K562 (cell line): ENCODE measurements at regions not wholly inside any gene's neighbourhood (a gene's known extent, or its start where the extent isn't known, plus 50 kb on each side); places are given as distances from the start of the nearest gene placed in this dataset.

Experiments used
- ATAC-seq: fragments of 200-7000 bp; cut with Tn5 transposase; 3 replicates; pipeline ENCODE4 v1.9.1; 2020; ENCODE audit warnings: moderate library complexity
- BruUV-seq: library from RNA; stranded (reverse); fragments of 400-500 nt; replicated peaks from 2 replicates; lab custom pipeline; 2021; lab: Mats Ljungman, UMichigan
- CTCF ChIA-PET: fragments of 300-600 bp; formaldehyde crosslinking; extraction: SDS; loops from one replicate; lab custom pipeline; 2021; ENCODE audit warnings: low intra/inter-chr PET ratio; lab: Yijun Ruan, JAX
- POLR2A ChIA-PET: fragments of 300-600, 350-650 bp; sonication (Branson Sonifier 250); formaldehyde crosslinking; extraction: SDS; loops from one replicate; lab custom pipeline; 2021; ENCODE audit warnings: antibody characterized with exemption, inconsistent platforms; lab: Yijun Ruan, JAX
- DNase-seq, 4 experiments: peaks; one replicate each; pipeline versions ENCODE4 v3.0.0 to v3.0.0-alpha.2; 2011 to 2018; ENCODE audit warnings: low spot score in 3 of 4, mixed read lengths in 3 of 4; ENCODE audit errors: extremely low read depth in 1 of 4
- FAIRE-seq: peaks from 2 replicates; lab custom pipeline; 2011; peaks lifted over from hg19 to GRCh38; lab: Jason Lieb, UNC
- H2AFZ ChIP-seq: 2 replicates; pipeline ENCODE4 v1.6.0; 2011; ENCODE audit warnings: low read depth, low read length, control low read depth, inconsistent platforms
- H3K27ac ChIP-seq: fragments of 200-600 bp; 3 replicates; pipeline ENCODE4 v1.8.0; 2011; ENCODE audit warnings: low read depth, mild to moderate bottlenecking, control low read depth, inconsistent platforms, low read length, moderate library complexity, mixed read lengths; ENCODE audit errors: extremely low read depth
- H3K27me3 ChIP-seq, 2 experiments: fragments of 300-600 bp in 1 of 2; 2 replicates in 1 of 2; 3 replicates in 1 of 2; pipeline versions ENCODE4 v1.6.0 to v1.8.0; 2011; ENCODE audit warnings: inconsistent platforms in 2 of 2, low read length in 2 of 2, mild to moderate bottlenecking in 1 of 2, mixed read lengths in 1 of 2, moderate library complexity in 1 of 2; ENCODE audit not compliant: control insufficient read depth in 2 of 2, insufficient read depth in 2 of 2
- H3K36me3 ChIP-seq: fragments of 300-600 bp; 3 replicates; pipeline ENCODE4 v1.8.0; 2011; ENCODE audit warnings: mild to moderate bottlenecking, low read length, inconsistent platforms; ENCODE audit not compliant: control insufficient read depth, insufficient read depth
- H3K4me1 ChIP-seq, 2 experiments: fragments of 200-600 bp in 1 of 2; replicated peaks in 1 of 2; 2 replicates in 1 of 2; 3 replicates in 1 of 2; pipeline versions ENCODE4 v1.5.1 to v1.8.0; 2011; ENCODE audit warnings: inconsistent platforms in 2 of 2, low read length in 2 of 2, mild to moderate bottlenecking in 1 of 2, mixed read lengths in 1 of 2, moderate library complexity in 1 of 2; ENCODE audit not compliant: control insufficient read depth in 2 of 2, insufficient read depth in 2 of 2
- H3K4me2 ChIP-seq: 2 replicates; pipeline ENCODE4 v1.6.1; 2011; ENCODE audit warnings: low read length, control low read depth, inconsistent platforms, mixed read lengths; ENCODE audit not compliant: insufficient read depth
- H3K4me3 ChIP-seq: fragments of 200-600 bp; sonication (generic), shearing (Covaris generic); 2 replicates; pipeline ENCODE4 v1.5.1; 2016; ENCODE audit warnings: control low read depth, inconsistent platforms
- H3K79me2 ChIP-seq: fragments of 200-600 bp; 3 replicates; pipeline ENCODE4 v1.8.0; 2011; ENCODE audit warnings: low read length, inconsistent platforms; ENCODE audit not compliant: control insufficient read depth, insufficient read depth
- H3K9ac ChIP-seq, 2 experiments: 2 replicates each; pipeline versions ENCODE4 v1.6.0 to v1.6.1; 2011; ENCODE audit warnings: low read depth in 2 of 2, low read length in 2 of 2, control low read depth in 1 of 2, inconsistent platforms in 1 of 2, mild to moderate bottlenecking in 1 of 2, mixed read lengths in 1 of 2; ENCODE audit not compliant: insufficient read depth in 1 of 2
- H3K9me1 ChIP-seq: one replicate; pipeline ENCODE4 v1.6.0; 2011; ENCODE audit warnings: inconsistent platforms, mild to moderate bottlenecking, low read length, moderate library complexity; ENCODE audit not compliant: control insufficient read depth, insufficient read depth
- H3K9me3 ChIP-seq: replicated peaks from 2 replicates; pipeline ENCODE4 v1.5.1; 2011; ENCODE audit warnings: low read depth, low read length, inconsistent platforms; ENCODE audit not compliant: control insufficient read depth, insufficient read depth
- H4K20me1 ChIP-seq: replicated peaks from 2 replicates; pipeline ENCODE4 v1.6.1; 2011; ENCODE audit warnings: low read length, inconsistent platforms, mixed read lengths; ENCODE audit not compliant: control insufficient read depth, insufficient read depth
- BACH1 ChIP-seq: fragments of 200-800 bp; sonication (Bioruptor generic); IDR thresholded peaks from 2 replicates; pipeline ENCODE4 v1.6.1; 2016; ENCODE audit warnings: missing genetic modification characterization, missing compliant biosample characterization
- MITF ChIP-seq: IDR thresholded peaks from 2 replicates; pipeline ENCODE4 v1.6.1; 2014; ENCODE audit warnings: antibody characterized with exemption
- NR1H2 ChIP-seq: sonication (generic); formaldehyde crosslinking; IDR thresholded peaks from 2 replicates; pipeline ENCODE4 v1.4.0; 2020; ENCODE audit warnings: mild to moderate bottlenecking, missing genetic modification reagents
- POLR2AphosphoS5 ChIP-seq: IDR thresholded peaks from 2 replicates; pipeline ENCODE4 v1.6.1; 2011; ENCODE audit warnings: mild to moderate bottlenecking, low read depth, low read length, moderate library complexity; ENCODE audit not compliant: control insufficient read depth, insufficient read depth
- RBBP5 ChIP-seq: fragments of 200-600 bp; sonication (generic); IDR thresholded peaks from 2 replicates; pipeline ENCODE4 v1.6.1; 2012; ENCODE audit warnings: borderline replicate concordance, mild to moderate bottlenecking, low read length, control low read depth, inconsistent platforms; ENCODE audit not compliant: insufficient read depth, poor library complexity, severe bottlenecking
- RBM34 ChIP-seq: fragments of 200-400 bp; formaldehyde crosslinking; IDR thresholded peaks from 2 replicates; pipeline ENCODE4 v1.6.1; 2018; ENCODE audit warnings: low read length, borderline replicate concordance; ENCODE audit not compliant: insufficient read depth
- SMAD3 ChIP-seq: fragments of 450-650 bp; formaldehyde crosslinking; conservative IDR thresholded peaks from 2 replicates; pipeline ENCODE4 v1.4.0; 2020; ENCODE audit warnings: mild to moderate bottlenecking
- ZFP91 ChIP-seq: sonication (generic); formaldehyde crosslinking; IDR thresholded peaks from 2 replicates; pipeline ENCODE4 v1.8.0; 2022; ENCODE audit warnings: mild to moderate bottlenecking, missing genetic modification reagents
- ZMIZ1 ChIP-seq, 2 experiments: fragments of 150-350 bp in 1 of 2; IDR thresholded peaks; 2 replicates each; pipeline ENCODE4 v1.6.1; 2012 to 2016; ENCODE audit warnings: low read depth in 2 of 2, low read length in 2 of 2, mild to moderate bottlenecking in 1 of 2, moderate library complexity in 1 of 2
- ZNF23 ChIP-seq: fragments of 250-450 bp; sonication (Bioruptor Pico); IDR thresholded peaks from 2 replicates; pipeline ENCODE4 v1.4.0; 2020; ENCODE audit warnings: mild to moderate bottlenecking
- ZNF239 ChIP-seq: fragments of 250-450 bp; sonication (Bioruptor Pico); IDR thresholded peaks from 2 replicates; pipeline ENCODE4 v1.4.0; 2020; ENCODE audit warnings: mild to moderate bottlenecking
- ZNF518B ChIP-seq: fragments of 250-450 bp; sonication (Bioruptor Pico); IDR thresholded peaks from 2 replicates; pipeline ENCODE4 v1.5.0; 2021; ENCODE audit warnings: mild to moderate bottlenecking, moderate library complexity
- ZNF785 ChIP-seq: fragments of 250-450 bp; sonication (Bioruptor Pico); IDR thresholded peaks from 2 replicates; pipeline ENCODE4 v1.4.0; 2020; ENCODE audit warnings: mild to moderate bottlenecking
- WGBS: fragments of 100-300 bp; shearing (Covaris generic); methylation state at CpG from one replicate; pipeline ENCODE4 v1.1.6; 2016; ENCODE audit warnings: low coverage, mixed read lengths; ENCODE audit not compliant: insufficient coverage; ENCODE audit errors: missing lambda C conversion rate; 5-methylcytosine and 5-hydroxymethylcytosine counted together
- in situ Hi-C: fragments of 300-500 bp; cut with MboI; formaldehyde crosslinking; loops from 4 replicates; pipeline ENCODE4 v1.15.0; 2018; ENCODE audit warnings: inconsistent platforms, mixed read lengths
- intact Hi-C: fragments of 100-400 bp; cut with micrococcal nuclease; formaldehyde crosslinking; loops from 2 replicates; pipeline ENCODE4 v1.14.2; 2022

GRCh38 chr2:6011921-6012320 is 319.7 kb downstream of the SOX11 start:
- Histone ChIP-seq H3K4me1 (no peaks in the 10 kb centered on the region), H3K27me3 (no peaks in the 10 kb centered on the region), H3K79me2 (no peaks in the 10 kb centered on the region), H3K9me1 (no peaks in the 10 kb centered on the region), H3K4me3 (no peak overlapping the region), H4K20me1 (no peaks in the 10 kb centered on the region), H3K4me2 (no peak overlapping the region), H2AFZ (no peak overlapping the region), H3K27ac (no peak overlapping the region), H3K9ac (no peak overlapping the region), H3K9me3 (no peaks in the 10 kb centered on the region), H3K36me3 (no peaks in the 10 kb centered on the region)
- ChIA-PET CTCF (no interaction called here), POLR2A (no interaction called here)
- no TSS peak for BruUV-seq
- ATAC-seq (no peak), DNase-seq (no peak), FAIRE-seq (no peak)
- intact Hi-C loops: loop anchor here (5.0 kb wide), 1 partner anchor 160 kb away; no protein-coding TSS in a partner anchor
- WGBS: 0% methylated on average over 4 of the region's 4 CpGs
- in situ Hi-C loops: no loop called here
- TF ChIP-seq BACH1 (tag) (no peak), ZNF518B (no peak), POLR2AphosphoS5 (no peak), MITF (no peak), ZNF785 (CRISPR knock-in tag) (no peak), ZFP91 (no peak), ZNF23 (CRISPR knock-in tag) (no peak), RBM34 (no peak), ZMIZ1 (IDR thresholded peaks at IDR 0.05; ENCODE audit: low read depth in 2 of 2, low read length in 2 of 2) (no peak), SMAD3 (CRISPR knock-in tag) (no peak), RBBP5 (no peak), ZNF239 (CRISPR knock-in tag) (no peak), NR1H2 (no peak)
